ENCODE measurements at regions not wholly inside any gene's neighbourhood (a gene's known extent, or its start where the extent isn't known, plus 50 kb on each side); places are given as distances from the start of the nearest gene placed in this dataset.
"Not testable (repeated sequence)": the region's sequence is repeated elsewhere in the genome, so short reads cannot be mapped to it uniquely, and the experiment has no call there.

DNA sequence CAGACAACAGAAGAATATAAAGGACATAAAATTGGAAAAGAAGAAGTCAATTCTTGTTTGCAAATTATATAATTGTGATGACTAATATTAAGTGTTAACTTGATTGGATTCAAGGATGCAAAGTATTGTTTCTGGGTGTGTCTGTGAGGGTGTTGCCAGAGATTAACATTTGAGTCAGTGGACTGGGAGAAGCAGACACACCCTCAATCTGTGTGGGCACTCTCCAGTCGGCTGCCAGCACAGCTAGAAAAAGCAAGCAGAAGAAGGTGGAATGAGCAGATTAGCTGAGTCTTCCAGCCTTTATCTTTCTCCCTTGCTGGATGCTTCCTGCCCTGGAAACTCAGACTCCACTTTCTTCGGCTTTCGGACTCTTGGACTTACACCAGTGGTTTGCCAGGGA is 51.7 kb downstream of the UBE2NL start:
- no peak for DNase-seq

DNA sequence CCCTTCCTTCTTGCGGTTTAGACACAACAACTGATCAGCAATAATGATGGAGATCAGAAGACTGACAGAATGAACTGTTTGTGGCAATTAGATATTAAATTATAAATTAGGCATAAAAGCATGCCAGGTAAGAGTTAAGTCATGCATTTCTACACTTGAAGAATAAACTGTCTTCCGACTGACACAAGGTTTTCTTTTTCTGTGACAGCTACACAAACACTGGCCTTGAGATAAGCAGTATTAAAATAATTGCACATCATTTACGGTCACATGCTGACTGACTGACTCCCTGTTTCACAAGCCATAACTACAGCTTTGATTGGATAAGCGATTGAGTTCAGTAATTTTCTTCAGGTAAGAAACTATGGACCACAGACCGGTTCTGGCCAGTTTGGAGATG is 56.2 kb downstream of the UBE2NL start:
- DNase-seq: no peak

DNA sequence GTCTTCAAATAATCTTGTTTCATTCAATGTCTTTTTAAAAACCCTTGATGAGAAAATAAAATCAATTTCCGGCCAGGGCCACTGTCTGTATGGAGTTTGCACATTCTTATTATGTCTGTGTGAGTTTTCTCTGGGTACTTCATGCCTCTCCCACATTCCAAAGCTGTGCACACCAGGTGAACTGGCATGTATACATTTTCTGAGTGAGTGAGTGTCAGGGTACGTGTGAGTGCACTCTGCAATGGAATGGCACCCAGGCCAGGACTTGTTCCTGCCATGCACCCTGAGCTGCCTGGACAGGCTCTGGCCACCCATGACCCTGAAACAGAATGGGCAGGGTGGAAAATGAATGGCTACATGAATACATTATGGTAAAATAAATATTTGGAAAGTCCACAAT is 61.3 kb downstream of the UBE2NL start:
- DNase-seq: no peak

DNA sequence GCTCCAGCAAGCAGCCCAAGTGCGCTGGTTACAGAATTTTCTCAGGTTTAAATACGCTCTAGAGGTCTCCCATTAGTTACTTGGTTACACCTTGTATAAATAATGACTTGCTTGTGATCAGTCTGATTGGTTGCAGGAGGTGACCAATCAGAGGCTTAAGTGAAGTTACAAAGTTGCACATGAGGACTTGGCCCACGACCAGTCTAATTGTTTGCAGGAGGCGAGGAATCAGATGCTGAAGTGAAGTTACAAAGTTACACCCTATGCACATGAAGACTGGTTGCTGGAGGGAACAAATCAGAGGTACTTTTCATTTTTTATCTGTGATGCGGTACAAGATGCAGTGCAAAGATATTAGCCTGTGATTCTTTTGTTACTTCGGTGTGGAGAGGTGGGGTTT is 80.7 kb downstream of the UBE2NL start:
- no peak for DNase-seq

DNA sequence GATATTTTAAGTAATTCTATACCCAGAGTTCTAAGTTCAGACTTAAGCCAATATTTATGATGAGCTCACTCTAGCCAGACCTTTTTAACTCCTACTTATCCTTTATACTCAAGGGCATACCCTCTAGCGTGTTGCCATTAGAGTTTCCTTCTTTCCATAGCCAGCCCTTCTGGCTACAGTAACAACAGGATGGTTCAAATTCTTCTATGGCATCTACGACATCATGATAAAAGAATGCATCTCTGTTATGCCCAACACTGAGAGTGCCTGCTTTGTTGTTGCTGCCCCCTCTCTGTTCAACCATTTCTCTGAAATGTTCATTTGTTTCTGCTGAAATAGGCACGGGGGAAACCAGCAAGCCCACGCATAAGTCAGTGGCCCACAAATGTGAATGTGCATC is 104.5 kb downstream of the UBE2NL start:
- no peak for DNase-seq

DNA sequence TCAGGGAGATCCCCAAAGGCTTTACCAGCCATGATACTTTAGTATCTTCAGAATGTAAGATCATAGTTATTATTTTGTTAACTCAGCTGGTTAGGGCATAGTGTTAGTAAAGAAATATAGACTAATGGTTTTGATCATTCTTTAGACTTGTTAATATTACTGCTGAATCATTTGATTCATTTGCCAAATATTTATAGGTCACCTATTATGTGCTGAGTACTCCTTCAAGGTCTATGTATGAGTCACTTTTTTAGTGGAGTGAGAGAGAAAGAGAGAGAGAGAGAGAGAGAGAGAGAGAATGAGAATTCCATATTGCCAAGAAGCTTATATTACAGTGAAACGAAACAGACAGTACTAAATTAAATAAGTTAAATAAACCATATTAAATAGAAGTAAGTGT is 110.3 kb downstream of the UBE2NL start:
- DNase-seq: no peak

DNA sequence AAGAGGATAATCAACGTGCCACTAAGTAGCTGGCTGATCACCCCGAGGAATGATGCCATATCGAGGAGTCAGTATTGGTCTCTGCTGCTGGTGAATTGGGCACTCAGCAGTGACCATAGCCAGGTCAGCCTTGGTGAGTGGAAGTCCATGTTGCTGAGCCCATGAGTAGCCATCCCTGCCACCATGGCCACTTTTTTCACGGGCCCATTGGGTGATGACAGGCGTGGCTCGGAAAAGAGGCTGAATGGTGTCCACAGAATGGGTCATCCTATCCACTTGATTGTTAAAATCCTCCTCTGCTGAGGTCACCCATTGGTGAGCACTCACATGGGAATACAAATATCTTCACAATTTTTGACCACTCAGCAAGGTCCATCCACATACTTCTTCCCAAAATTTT is 114.4 kb downstream of the UBE2NL start:
- DNase-seq: no peak

DNA sequence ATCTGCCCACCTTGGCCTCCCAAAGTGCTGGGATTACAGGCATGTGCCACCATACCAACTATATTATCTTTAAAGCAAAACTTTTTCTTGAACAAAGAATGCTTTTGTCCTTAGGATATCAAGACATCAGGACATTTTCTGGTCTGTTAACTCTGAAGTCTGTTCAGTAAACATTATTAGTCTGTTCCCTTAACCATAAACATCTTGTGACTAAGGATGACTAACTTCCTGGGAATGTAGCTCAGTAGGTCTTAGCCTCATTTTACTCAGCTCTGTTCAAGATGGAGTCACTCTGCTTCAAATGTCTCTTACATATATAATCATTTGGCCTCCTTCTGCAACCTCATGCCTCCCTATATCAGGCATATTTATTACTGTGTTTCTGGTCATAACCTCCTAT is 122.9 kb downstream of the UBE2NL start:
- no peak for DNase-seq

DNA sequence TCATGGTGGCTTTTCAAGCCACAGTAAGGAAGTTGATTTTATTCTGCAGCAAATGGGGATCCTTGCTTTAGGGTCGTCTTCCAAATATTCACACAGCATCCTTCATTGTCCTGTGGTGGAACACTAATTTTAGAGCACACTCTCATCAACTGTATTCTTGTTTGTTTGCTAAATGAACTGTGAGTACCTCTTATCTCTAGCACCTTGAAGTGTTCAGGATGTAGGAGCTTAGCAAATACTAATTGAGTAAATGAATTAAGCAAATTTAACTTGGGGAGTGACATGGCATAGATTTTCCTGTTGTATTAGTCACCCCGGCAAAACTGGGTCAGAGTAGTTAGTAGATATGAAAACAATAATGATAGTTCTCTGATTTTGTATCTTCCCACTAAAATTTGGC is 156.9 kb downstream of the UBE2NL start:
- DNase-seq: no peak

DNA sequence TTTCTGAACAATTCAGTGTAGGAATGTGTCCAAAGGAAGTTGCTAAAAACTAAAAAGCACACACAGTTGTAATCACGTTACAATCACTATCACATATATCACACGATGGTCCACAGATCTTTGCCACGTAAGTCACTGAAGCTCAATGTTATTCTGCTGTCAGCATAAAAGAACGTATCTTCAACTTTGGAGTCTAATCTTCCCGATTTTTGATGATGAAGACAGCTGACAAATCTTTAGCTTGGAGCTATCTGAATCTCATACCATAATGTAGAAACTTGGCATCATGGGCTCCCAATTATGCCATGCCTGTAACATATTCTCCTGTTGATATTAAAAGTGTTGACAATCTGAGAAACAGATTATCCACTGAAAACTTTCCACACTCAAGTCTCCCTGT is 158.4 kb downstream of the UBE2NL start:
- no peak for DNase-seq

DNA sequence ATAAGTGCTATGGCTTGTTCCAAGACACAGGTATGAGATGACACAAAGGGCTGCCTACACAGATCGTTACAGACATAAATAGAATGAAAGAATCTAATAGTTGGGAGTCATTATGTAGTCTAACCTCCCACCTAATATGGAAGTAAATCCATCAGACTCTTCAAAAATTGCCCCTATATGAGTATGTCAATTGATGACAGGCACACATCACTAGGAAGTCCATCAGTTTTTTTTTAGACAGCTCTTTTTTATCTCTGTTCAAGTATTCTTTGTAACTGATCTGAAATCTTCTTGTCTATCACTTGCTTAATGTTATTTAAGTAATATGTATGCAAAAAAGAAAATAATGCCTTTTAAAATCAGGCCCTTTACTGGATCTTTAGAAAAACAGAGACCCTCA is 191.6 kb downstream of the UBE2NL start:
- no peak for DNase-seq

DNA sequence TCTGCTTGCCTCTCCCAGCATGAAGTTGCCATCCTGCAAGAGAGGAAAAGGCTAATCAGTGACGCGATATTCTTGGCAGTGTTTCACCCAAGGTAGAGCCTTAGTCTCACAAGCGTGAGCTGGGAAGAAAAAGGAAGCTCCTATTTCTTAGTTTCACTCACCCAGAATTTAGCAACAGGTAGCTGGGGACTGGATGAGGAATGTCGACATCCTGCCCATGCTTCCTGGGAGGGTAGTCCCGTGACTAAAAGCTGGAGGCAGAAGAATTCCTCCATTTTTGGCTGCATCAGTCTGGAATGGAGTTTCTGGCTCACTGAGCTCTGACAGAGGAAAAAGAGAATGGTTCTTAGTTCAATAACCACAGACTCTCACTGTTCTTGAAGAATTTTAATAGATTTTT is 198.4 kb downstream of the UBE2NL start:
- DNase-seq: not testable (repeated sequence)

DNA sequence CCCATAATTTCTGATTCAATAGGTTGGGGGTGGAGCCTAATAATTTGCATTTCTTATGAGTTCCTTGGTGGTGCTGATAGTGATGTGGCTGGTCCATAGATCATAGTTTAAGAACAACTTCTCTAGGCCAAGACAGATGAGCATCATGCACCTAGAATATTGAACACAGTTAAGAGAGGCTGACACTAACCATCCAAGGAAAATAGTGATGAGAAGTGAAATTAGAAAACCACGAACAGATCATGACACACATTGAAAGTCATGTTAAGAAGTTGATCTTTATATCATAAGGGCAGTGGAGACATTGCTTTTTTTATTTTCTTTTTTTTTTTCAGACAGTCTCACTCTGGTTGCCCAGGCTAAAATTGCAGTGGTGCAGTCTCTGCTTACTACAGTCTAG is 205.8 kb downstream of the UBE2NL start:
- not testable (repeated sequence) for DNase-seq

DNA sequence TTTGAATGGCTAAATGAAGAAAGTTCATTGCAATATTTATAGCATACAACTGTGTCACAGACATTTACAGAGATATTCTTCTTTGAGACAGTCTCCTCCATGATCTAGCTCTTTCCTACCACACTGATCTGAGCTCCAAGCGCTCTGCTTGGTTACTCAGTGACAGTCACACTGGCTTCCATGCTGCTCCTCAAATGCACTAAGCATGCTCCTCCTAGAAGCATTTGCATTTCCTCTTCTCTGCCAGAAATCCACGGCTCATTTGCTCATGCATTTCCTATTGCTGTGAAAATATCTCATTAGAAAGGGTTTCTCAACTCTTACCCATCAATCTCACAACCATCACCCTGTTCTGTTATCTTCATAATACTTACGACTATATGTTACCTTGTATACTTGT is 208.2 kb downstream of the UBE2NL start:
- DNase-seq: not testable (repeated sequence)

DNA sequence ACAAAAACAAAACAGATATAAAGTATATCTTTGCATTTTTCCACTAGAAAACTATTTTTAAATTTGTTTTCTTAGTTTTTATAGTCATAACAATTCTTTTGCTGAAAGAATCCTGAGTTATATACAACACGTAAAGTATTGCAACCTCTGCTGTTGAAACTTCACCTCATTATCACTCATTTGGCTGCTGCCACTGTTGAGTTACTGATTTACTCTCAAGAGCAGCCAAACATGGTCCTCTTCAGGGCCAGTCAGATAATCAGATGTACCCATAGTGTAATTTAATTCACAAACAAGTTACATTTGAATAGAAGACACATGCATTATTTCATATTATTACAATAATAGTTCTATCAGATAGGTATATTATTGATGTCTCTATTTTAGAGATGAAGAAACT is 235.6 kb downstream of the UBE2NL start:
- DNase-seq: not testable (repeated sequence)

DNA sequence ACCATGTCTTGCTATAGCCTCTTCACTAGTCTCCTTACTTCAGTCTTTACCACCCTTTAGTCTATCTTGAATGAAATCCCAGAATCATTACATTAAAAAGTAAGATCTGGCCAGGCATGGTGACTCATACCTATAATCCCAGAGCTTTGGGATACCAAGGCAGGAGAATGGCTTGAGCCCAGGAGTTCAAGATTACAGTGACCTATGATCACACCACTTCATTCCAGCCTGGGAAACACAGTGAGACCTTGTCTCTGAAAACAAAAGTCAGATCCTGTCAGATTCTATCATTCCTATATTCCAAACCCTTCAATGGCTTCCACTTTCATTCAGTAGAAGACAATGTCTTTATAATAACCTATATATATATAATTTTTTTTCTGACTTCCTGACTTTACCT is 237.7 kb downstream of the UBE2NL start:
- DNase-seq: not testable (repeated sequence)

DNA sequence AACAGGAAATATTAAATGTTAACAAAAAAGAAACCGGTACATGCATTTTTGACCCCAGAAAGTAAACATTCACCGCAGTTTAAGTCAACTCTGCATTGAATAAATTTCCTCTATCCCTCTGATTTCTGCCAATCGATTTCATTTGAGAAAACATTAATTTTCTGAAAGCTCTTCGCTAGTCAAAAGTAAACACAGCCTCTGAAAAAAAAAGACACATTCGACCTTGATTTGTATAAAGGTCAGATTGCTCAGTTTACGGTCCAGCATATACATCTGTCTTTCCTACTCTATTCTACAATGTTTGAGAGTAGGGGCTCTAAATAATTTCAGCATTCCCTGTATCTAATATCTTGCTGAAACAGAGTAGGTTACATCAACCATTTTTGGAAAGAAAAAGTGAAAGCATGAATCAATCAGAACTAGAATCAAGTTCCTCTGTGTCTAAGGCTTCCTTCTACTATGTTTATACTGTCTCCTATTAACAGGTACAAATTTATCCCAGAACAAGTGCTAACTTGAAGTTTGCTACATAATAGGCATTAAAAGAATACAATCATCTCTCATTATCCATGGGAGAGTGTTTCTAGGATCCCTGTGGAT is 243.8 kb downstream of the UBE2NL start:
- not testable (repeated sequence) for DNase-seq

DNA sequence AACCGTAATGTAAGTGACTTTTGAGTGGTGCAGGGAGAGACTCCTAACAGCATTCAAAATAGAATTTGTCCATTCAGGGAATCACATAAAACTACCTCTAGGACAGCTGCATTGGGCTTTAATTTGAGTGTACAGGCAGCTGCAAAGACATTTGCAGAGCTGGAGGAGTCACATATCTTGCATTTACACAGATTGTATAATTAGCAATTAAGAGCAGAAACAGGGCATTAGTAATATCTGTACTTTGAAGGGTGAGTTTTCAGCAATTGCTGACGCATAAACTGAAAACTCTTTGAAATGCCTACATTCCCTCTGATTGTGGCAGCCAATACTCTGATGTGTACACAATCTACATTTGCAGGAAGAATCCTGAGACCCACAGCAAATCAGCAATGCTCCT is 245.6 kb downstream of the UBE2NL start:
- DNase-seq: not testable (repeated sequence)

DNA sequence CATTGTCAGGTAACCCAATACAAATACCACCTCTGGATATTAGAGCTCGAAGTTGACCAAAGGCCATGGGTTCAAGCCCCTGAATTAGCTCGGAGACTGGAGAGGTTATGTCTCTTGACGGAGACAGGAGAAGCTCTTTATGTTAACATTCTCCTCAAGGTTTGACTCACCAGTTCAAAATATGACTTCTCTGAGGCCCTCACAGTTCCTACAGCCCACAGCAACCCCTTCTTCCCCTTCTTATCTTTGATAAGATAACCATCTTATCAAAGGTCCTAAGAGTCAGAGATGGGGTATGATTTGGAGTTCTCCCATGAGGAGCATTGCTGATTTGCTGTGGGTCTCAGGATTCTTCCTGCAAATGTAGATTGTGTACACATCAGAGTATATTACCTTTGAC is 246.6 kb downstream of the UBE2NL start:
- not testable (repeated sequence) for DNase-seq

DNA sequence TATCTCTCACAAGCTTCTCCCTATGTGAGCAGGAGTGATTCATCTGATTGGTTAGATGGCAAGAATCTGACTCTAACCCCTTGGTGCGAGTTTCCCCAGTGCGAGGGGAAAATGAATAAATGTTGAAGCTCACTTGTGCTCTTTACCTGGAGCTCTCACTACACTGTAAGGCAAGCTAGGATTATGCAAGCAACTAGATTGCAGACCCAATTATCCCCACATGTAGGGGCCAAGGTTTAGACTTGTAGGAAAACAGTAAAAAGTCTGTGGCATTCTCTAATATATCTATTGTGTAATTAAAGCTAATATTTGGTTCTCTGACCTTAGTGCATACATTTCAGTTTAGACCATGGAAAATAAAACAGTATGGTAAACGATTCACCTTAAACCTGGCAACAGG is 247.2 kb downstream of the UBE2NL start:
- DNase-seq: not testable (repeated sequence)

DNA sequence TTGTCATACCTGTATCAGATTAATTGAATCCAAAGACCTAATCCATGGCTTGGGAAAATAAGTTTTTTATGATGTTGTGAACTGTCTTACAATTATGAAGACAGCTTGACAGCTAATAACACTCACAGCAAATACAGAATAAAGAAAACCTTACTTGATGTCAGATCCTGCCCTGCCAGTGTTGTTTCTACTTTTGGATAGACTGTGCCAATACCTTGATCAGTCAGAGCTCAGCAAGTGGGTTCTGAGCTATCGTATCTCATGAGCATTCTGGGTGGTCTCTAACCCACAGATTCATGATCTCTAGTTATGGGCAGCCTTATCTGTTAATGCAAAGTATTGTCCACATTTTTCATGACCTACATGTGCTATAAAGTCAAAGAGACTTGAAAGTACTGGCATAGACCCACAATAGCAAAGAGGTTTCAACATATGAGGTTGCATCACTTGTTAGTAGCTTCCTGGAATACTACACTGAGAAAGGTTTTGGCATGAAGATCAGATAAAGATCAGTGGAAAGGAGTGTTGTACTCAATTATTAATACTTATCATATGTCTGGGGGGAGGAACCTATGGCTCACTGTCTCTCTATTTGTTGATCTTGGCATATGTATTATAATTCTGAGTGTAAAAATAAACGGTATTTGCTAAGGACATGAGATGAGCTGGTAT is 250.7 kb downstream of the UBE2NL start:
- DNase-seq: not testable (repeated sequence)

DNA sequence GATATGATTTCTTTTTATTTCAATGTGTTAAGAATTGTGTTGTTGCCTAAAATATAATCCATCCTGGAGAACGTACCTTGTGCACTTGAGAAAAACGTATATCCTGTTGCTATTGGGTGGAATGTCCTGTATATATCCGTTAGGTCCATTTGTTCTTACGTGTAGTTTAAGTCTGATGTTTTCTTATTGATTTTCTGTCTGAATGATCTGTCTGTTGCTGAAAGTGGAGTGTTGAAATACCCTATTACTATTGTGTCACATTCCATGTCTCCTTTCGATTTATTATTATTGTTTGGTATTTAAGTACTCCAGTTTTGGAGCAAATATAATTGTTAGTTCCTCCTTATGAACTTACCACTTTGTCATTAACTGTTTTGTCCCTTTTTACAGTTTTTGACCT is 270.6 kb downstream of the UBE2NL start:
- not testable (repeated sequence) for DNase-seq

DNA sequence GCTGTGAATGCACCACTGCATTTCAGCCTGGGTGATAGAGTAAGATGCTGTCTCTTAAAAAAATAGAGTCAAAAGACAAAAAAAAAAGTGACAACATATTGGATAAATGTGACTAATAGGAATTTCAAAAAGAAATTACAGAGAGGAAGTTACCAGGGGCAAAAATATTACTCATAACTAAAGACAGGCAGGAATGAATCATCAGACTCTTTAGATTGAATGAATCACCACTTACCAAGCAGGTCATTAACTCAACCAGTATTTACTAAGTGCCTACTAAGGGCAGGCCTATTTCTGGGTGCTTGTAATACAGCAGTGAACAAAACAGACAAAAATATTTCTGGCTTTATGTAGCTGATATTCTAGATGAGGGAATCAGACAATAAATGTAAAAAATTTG is 301.3 kb downstream of the UBE2NL start:
- not testable (repeated sequence) for DNase-seq

DNA sequence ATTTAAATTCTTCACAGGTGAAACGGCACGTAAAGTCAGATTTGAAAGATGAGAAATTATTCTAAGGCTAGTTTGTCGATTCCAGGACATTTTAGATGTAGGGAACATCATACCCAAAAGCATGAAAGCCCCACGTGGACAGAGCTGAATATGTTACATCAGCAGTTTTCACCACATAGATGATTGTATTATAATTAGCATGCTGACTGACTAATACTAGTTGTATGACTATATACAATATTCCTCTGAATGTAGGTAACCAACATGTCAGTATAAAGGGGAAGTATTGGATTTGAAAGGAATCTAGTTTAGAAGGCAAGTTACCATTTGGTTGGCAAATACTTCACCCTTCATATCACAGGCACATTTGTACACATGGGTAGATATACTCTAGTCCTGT is 304.6 kb downstream of the UBE2NL start:
- DNase-seq: not testable (repeated sequence)

DNA sequence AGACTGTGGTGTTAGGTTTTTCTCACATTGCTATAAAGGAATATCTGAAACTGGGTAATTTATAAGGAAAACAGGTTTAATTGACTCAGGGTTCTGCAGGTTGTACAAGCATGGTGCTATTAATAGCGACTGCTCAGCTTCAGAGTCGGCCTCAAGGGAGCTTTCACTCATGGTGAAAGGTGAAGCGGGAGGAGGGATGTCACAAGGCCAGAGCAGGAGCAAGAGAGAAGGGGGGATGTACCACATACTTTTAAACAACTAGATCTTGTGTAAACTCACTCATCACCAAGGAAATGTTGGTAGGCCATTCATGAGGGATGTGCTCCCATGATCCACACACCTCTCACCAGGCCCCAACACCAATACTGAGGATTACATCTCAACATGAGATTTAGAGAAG is 313.2 kb downstream of the UBE2NL start:
- DNase-seq: not testable (repeated sequence)
